HS-27A (cell line): ENCODE measurements at regions not wholly inside any gene's neighbourhood (a gene's known extent, or its start where the extent isn't known, plus 50 kb on each side); places are given as distances from the start of the nearest gene placed in this dataset.

Experiments
- DNase-seq: peaks from one replicate; pipeline ENCODE4 v3.0.0-alpha.2; 2012; ENCODE audit warnings: low read depth, missing footprints

- DNase-seq = no peak
Observed at GRCh38 chr6:14857001-14857400, 388.9 kb upstream of the JARID2 start.

DNA sequence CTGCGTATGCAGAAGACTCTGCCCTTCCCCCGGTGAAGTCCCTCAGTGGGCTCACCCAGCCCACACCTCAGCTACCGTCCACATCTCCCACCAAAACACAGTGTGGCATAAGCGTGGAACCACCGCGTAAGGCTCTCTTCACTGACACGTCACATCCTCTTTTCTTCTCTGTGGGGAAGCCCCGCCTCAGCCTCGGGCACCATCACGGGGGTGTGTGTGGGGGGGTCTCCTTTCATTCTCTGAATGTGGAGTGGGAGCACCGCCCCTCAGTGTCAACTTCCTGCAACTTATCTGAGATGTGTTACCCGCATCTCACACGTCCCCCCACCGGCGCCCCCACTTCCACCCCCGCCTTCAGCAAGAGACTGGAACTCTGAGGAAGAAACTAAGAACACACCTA is 388.4 kb upstream of the JARID2 start:
- DNase-seq = no peak

DNA sequence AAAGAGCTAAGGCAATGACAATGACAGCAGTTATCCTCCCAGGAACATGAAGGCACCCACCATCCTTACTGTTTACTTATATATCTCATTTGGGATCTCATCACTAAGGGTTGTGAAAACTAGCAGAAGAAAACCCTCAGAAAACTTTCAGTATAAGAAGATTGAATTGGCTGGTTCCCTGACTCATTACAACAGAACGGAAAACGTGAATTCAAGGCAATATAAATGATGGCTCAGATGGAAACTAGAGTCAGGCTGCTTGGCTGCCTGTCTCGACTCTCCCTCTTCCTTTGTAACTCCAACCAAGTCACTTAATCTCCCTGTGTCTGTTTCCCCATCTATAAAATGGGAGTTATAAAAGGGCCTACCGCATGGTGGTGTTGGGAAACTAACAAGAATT is 387.1 kb upstream of the JARID2 start:
- no peak for DNase-seq

- no peak for DNase-seq
Observed at GRCh38 chr6:14860774-14861173, 385.1 kb upstream of the JARID2 start.

DNA sequence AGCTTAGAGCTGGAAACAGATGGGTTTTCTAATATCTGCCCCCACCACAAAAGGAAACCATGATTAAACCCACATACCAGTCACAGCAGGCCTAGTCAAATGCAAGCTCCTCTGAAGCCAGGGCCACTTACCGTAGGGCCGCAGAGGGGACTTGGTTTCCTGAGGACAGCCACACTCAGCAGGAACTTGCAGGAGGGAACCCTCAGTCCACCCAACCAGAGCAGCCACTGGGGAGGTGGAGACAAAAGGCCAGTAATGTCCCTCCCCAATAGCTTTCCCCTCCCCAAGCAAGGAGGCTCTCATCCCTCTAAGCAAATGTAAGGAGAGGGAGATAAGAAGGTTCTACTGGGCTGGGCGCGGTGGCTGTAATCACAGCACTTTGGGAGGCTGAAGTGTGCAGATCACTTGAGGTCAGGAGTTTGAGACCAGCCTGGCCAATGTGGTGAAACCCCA is 384.4 kb upstream of the JARID2 start:
- no peak for DNase-seq

- no peak for DNase-seq
Observed at GRCh38 chr6:14862845-14863244, 383.0 kb upstream of the JARID2 start.

DNA sequence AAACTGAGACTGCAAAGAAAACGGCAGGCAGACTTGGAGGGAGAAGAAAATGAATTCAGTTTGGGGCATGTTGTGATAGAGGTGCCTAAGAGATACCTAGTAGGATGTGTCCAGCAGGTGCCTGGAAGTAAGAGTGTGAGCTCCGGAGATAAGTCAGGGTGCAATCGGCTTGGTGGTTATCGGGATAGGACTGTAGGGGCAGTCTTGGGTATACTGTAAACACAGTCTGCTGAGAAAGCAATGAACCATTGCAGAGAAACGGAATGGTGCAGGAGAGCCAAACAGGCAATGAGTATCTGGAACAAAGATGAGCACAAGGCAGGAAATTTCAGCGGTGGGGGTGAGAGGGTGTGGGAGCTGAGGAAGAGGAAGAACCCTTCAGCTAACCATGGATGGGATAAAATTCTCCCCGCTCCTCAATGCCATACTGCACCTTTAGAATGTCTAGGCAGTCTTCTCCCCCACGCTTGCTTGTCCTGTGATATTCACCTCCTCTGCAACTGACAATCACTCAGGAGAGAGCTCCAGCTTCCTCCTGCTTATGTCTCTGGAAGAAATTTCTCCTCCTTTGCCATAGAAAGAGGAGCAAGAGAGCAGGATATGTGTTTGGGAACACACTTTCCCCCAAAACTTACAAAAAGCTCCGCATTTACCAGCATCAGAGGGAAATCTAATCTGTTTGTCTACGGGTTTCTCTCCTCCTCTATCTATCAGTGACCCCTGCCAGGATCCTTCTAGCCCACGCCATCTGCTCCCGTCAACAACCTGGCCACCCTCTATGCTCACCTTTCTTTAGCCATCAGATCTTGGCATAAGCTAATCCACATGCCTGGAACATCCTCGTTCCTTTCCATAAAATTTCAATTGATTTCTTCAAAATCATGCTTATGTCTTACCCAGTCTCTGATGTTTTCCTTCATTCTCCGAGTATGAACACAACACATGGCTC is 381.7 kb upstream of the JARID2 start:
- DNase-seq = no peak

DNA sequence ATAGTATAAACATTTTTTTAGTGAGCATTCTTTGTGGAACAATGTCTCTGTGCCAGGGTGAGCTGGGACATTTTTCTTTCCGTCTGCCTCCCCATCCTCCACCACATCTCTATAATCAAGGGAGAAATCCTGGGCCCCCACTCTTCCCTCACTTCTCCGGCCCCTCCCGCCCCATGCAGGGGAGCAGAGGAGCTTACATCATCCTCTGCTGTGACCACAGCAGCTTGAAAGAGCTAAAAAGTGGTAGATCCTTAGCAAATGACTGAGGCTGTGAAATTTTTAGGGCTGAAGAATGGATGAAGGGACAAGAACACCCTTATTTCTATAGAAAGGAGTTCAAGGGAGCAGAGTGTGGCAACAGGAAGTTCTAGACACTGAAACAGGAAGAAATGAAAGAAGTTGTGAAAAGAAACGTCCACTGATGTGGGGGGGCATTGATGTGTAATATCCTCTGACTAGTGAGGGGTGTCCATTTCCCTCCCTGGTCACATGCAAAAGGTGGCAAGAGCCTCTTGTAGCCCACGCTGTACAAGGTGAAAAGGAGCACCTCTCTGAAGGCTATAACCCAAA is 380.3 kb upstream of the JARID2 start:
- no peak for DNase-seq

DNA sequence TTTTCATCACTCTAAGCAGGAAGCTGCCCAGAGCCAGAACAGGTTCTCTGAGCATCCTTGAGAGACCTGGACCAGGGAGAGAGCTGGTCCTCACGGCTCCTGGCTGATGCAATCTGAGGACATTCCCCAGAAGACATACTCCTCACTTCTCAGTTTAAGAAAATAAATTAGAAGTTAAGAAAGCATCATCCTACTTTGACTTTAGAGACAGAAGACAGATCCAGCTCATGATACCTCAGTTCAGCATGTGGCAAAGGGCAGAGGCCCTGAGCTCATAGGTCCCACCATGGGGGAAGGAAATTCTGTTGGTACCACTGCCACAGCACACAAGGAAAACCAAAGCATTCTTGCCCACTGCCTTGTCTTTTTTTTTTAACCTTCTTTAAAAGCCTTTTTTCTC is 378.1 kb upstream of the JARID2 start:
- DNase-seq = no peak

- DNase-seq = no peak
Observed at GRCh38 chr6:14871221-14871620, 374.6 kb upstream of the JARID2 start.

GRCh38 chr6:14873101-14873500 is 372.8 kb upstream of the JARID2 start:
- no peak for DNase-seq

DNA sequence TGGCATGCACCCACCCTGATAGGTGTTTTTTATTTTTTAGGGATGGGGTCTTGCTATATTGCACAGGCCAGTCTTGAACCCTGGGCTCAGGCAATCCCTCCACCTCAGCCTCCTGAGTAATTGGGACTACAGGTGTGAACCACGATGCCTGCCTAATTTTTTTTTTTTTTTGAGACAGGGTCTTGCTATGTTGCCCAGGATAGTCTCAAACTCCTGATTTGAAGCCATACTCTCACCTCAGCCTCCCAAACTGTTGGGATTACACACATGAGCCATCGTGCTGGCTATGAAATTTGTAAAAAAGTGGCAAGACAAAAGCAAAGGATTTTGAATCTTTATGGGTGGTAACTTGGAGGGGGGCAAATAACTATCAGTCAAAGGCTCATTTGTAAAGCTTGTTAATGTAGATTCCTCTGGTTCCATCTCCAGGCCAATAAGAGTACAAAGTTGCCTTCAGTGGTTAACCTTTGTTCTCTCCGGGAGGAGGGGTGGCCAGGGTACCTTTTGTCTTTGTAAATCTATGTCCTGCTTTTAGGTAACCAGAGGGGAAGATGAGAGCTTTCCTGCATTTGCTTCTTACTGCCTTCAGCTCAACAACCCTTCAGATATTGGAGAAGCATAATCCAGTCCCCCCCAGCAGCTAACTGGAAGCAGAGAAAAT is 372.0 kb upstream of the JARID2 start:
- DNase-seq = no peak

GRCh38 chr6:14874975-14875480 is 370.8 kb upstream of the JARID2 start:
- DNase-seq = no peak

- no peak for DNase-seq
Observed at GRCh38 chr6:14875481-14876063, 370.3 kb upstream of the JARID2 start.

DNA sequence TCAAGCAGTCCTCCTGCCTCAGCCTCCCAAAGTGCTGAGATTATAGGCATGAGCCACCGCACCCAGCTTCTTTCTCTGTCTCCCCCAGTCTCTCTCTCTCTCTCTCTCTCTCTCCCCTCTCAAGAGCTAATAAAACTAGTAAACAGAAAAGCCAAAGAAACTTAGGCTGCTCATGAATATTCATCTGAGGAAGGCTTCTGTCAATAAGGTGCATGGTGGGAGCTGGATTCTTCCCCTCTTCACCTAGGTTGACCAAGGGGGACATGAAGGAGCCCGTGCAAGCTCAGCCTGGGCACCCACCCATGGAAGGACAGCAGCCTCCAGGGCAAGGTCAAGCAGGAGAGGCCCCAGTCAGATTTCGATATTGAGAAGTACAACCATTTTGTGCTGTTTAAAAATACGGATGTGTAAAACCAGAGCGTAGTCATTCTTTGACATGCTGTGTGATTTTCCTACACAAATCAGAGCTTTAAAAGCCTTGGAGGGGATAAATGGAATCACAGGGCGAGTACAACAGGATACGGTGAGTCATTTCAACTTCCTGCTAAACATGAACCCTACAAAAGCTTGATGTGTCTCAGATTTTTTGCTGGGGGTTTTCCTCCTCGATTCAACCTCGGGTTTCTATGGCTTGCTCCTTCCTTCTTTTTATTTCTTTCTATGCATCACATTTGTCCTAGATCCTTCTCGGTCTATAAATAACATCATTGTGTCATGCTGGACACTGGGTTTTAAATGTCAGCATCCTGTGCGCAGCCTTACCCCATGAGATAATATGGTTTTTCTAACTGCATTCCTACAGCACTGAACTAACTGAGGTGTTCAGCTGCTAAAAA is 368.9 kb upstream of the JARID2 start:
- DNase-seq = peak; percentile 40

DNA sequence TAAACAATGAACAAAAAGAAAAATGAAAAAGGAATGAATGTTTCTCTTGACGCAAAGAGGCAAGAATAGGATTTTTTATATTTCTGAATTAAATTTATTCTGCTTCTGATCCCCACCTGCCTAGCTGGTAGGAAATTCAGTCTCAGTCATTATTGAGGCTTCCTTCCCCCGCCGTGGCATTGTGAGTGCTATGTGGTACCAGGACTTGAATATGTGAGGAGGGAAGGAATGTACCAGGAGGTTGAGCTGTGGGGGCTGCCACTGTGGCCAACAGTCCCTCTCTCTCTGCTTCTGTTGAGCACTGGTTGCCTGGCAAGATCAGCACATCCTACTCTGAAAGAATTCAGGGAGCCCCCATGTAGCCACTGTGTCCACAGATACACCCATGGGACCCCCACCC is 368.1 kb upstream of the JARID2 start:
- no peak for DNase-seq

- DNase-seq = no peak
Observed at GRCh38 chr6:14880052-14880451, 365.8 kb upstream of the JARID2 start.

- no peak for DNase-seq
Observed at GRCh38 chr6:14880677-14881076, 365.2 kb upstream of the JARID2 start.

- peak; percentile 9 for DNase-seq
Observed at GRCh38 chr6:14881398-14881797, 364.5 kb upstream of the JARID2 start.

DNA sequence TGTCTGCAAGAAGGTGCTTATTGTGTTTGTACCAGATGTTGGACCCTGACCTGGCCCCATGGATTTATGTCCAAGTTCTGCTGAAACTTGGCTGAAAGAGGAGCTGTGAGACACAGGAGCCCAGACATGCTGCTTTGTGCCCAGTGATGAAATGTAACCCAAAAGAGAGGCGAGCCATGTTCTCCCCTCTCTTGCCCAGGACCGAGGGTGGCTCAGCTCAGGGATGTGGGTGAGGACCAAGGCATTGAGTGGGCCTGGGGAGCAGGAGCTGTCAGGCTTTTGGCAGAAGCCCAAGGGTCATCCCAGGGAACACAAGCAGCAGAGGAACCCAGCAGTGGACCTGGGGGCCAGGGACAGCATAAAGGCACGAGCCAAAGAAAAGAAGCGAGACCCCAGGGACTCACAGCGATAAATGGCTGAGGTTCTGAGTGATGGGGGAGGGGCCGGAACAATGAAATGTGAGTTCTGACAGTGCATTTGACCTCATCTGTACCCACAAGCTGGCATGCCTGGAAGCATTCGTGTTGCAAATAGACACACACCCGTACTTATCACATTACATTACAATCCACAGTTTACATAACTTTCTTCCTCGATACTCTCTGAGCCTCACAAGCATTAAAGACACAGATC is 363.4 kb upstream of the JARID2 start:
- DNase-seq = no peak

DNA sequence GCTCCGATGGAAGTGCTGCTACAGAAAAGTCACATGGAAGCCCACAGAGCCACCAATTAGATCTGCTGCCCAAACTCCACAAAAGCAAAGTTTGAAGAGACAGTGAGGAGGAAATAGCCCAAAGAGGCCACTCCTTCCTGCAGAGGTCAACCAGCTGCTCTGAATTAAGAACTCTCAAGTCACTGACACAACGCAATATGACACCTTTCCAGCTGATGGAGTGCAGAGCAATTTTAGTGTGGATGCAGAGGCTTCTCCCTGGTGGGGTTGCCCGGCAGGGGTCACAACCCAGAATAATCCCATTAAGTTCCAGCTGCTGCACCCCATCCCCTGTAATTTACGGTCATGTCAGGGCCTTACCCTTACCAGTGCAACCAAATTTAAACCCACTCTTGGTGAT is 361.9 kb upstream of the JARID2 start:
- no peak for DNase-seq
